ENCODE measurements at regions not wholly inside any gene's neighbourhood (a gene's known extent, or its start where the extent isn't known, plus 50 kb on each side); places are given as distances from the start of the nearest gene placed in this dataset.
"Not testable (repeated sequence)": the region's sequence is repeated elsewhere in the genome, so short reads cannot be mapped to it uniquely, and the experiment has no call there.

DNA sequence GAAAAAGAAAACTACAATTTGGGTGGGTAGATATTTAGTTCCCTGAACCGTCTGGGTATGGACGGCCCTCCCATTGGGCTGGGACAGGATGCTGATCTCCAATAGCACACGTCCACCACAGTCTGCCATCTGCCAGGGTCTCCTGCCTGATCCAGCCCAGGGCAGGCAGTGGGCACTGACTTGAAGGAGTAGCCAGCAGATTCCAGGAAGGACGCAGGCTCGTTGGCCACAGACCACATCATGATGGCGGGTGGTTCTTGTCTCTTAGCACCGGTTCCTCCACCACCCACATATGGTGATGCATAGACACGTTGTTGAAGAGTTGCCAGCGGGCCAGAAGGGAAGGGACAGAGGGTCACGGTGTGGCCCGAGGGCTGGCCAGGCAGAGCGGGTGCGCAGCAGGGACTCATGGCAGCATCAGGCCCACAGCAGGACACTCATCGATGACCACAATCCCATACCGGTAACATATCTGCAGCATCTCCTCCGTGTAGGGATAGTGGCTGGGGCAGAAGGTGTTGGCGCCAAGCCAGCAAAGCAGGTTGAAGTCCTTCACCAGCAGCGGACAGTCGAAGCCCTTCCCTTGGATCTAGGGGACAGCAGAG, 155.8 kb upstream of the FAM174A start:
- DNase-seq = not testable (repeated sequence)

DNA sequence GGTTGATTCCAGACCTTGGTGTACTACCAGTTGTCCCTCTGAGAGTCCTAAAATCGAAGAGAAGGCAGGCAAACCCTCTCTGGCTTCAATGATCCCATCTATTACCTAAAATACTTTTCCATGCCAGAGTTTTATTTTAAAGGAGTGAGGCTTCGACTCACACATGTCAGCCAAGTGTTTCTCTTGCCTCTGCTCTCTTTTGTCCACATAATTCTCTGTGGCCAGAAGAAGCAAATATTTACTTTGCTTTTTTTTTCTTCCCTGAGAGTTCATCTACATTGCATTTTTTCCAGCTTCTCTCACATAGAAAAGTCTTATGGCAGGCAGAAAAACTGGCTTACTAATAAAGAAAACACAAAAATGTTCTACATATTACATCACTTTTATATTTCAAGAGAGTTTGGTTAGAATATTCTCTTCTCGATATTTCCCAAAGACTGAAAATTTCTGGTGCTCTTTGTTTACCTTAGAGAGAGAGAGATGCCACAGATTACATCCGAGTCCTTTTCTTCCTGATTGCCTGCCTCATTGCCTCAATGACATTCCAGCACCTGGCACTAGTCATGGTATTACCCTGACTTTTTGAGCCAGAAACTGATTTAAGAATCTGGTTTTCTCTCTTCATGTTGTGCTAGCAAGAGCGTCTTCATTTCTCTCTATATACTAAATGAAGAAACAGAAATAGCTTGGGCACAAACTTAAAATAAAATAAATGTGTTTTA, 170.3 kb upstream of the FAM174A start:
- peak; percentile 1 for DNase-seq

DNA sequence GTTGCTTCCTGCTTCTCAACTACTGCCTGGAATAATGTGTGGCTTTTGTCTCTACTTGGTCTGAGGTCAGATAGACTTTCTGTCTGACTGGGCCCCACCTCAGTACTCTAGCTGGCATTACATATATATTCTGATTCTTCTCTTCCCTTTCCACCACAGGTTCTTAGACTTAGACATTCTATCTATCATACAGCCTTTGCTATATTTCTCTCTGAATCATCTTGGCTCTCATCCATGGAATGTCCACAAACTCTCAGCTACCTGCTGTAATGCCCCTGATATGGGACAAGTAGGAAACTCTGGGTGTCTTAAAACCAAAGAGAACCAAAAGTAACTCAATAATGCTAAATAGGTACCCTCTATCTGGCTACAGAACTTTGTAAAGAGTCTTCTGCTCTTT, 170.8 kb upstream of the FAM174A start:
- not testable (repeated sequence) for DNase-seq

DNA sequence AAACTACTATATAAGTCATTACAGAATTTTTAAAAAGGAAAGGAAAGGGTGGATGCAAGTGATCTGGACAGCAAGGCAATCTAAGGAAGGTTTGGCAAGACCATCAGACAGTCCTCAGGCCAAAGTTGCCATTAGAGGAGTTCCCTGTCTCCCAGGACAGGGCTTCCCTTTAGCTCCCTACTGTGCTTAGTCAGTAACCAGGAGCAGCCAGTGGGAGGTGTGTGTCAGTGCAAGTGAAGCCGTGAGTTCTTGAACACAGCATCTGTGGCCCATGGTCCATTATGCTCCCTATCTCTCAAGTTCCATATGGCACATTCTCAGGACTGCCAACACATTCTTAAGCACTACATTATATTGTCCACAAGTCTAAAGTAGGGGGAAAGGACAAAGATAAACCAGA, 175.2 kb upstream of the FAM174A start:
- DNase-seq = not testable (repeated sequence)

DNA sequence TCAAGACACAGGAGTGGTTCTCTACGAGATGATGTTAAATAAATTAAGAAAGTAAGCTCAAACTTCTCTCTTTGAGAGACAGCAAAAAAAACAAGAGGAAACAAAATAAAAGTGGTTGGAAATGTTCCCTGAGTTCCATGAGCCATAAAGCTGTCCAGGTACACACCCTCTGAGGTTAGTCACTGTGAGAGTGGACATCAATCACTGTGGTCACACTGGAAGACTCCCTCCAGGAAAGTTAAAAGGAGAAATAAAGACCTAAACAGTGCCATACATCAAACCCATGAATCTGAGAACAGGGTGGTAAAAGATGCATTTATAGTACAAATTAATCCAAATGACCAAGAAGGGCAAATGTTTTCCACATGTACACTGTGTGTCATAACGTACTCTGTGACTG, 188.9 kb upstream of the FAM174A start:
- not testable (repeated sequence) for DNase-seq

DNA sequence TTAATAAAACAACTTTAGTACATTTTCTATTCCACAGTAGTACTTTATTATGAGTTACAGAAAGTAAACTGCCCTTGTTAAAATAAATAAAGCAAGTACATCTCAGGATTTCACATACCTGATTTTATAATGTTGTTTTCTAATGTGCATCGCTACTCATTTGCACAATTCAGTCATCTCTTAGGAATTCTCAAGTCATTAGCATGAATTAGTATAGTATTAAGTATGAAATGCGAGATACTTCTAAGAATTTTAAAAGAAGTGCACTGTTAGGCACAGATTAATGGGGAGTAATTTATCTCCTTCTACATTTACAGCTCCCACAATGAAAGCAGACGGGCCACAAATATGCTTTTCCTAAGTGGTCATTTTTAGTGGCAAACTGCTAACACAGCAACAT, 193.7 kb upstream of the FAM174A start:
- DNase-seq = not testable (repeated sequence)

DNA sequence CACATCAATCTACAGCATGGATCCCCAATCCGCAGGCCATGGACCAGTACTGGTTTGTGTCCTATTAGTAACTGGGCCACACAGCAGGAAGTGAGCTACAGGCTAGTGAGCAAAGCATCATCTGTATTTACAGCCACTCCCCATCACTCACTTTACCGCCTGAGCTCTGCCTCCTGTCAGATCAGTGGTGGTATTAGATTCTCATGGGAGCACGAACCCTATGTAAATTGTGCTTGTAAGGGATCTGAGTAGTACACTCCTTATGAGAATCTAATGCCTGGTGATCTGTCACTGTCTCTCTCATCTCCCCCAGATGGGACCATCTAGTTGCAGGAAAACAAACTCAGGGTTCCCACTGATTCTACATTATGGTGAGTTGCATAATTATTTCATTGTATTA, 212.7 kb upstream of the FAM174A start:
- DNase-seq = no peak

DNA sequence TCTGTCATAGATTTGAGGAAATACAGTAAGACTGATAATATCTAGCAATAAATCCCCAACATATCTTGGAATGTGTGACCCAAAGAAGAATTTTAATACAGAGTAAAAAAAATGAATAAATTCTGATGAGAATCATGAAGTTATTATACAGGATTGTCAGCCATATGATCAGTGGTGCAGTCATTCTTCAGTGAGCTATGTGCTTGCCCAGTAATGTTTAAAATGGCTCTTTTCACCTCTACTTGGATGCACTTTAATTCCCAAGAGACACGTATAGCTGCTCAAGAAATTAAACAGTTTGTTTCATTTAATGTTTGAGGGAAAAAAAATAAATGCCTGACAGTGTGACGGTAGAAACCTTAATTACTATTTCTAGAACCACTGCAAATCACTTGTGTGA, 215.3 kb upstream of the FAM174A start:
- no peak for DNase-seq

DNA sequence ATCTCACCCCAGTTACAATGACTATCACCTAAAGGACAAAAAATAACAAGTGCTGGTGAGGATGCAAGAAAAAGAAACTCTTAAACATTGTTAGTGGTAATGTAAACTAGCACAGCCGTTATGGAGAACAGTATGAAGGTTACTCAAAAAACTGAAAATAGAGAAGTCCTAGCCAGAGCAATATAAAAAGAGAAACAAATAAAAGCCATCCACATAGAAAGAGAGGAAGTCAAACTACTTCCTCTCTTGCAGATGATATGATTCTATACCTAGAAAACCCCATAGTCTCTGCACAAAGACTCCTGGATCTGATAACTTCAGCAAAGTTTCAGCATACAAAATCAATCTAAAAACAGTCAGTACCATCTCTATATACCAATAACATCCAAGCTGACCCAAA, 221.5 kb upstream of the FAM174A start:
- no peak for DNase-seq

DNA sequence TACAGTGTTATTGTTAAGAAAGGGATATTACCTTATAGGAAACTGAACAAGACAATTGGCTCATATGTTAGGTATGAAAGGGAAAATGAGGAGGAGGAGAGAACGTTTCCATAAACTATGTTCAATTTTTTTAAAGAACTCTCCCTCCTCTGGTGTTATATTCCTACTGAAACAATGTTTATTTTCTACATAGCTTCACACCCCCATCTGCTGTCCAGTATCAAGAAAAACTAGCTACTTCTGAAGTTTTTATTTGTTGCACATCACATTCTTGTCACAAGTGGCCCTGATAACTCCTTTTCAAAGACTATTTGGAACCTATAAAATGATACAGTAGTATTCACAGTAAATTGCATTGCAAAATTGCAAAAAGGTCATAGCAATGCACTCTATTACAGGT, 223.4 kb upstream of the FAM174A start:
- DNase-seq = no peak

DNA sequence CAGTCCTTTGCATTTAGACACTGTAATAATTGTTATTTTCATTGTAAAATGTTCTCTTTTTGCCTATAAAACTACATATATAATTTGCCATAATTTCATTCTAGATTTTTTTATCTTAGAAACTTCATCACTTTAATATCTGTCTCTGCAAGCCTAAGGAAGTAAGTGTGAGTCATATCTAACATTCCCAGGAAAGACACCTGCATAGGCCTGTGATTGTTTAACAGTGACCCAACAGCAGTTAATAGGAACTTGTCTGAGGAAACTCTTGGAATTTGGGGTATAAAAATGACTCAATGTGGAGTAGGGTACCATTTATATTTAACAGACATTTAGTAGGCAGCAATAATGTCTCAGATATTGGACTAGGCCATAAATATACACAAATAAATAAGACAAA, 229.2 kb upstream of the FAM174A start:
- DNase-seq = no peak

DNA sequence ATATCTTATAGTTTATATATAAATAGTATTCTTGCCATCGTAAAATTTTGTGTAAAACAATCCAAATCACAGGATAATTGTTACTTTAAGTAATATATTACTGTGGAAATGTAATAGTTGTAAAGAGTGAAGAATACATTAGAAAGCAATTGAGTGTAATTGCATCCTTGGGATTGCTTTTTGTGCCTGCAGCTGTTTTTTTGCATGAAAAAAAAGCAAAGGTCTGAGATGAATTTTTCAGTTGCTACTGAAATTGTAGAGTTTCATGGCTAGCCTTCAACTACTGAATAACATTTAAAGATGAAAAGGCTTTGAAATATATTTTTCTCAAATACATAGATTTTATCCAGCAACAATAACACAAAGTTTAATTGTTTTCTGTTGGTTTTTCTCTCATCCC, 232.0 kb upstream of the FAM174A start:
- no peak for DNase-seq

DNA sequence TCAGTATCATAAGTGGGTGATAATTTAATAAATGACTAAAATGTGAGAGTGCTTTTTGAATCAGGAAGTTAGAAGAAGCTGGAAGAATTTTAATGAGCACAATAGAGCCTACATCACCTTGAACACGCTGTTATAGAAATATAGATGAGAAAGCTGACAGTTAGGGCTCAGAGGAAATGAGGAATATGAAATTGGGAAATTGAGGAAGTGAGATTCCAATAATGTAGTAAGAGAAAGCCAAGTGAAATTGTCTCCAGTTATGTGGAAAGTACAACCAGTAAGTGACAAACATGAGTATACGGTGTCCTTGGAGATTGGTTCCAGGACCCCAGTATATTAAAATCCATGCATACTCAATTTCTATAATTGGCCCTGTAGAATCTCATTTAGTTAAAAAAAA, 235.9 kb upstream of the FAM174A start:
- no peak for DNase-seq

DNA sequence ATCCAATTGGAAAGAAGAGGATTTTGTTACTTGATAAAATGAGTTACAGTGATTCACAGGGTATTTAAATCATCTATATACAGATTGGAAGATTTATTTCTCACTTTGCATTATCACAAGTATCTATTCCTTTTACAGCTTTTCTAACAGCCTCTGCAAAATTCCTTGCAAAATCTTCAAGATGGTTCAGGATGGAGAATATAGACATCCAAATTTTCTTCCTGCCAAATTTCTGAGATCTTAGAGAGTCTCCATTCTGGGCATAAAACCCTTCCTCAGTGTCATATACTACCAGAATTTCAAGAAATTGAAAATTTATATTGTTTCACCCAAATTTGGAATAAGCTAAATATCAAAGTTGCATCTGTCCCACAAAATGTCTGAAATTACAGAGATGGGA, 259.1 kb upstream of the FAM174A start:
- DNase-seq = no peak

DNA sequence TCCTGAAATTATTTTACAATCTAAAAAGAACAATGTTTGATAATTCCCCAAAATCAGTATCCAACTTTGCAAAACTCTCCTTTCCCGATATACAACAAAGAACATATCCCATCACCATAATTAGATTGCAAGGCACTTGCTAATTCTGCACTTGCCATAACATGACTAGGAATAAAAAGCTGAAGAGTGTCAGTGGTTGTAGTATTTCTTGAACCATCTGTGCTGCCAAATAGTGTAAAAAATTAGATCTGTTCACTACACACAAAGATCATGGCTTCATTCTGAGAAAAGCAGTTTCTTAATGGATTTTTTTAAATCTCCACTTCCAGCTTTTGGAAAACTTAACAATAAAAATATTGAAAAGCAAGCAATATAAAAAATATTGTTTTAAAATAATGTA, 259.5 kb upstream of the FAM174A start:
- DNase-seq = no peak

DNA sequence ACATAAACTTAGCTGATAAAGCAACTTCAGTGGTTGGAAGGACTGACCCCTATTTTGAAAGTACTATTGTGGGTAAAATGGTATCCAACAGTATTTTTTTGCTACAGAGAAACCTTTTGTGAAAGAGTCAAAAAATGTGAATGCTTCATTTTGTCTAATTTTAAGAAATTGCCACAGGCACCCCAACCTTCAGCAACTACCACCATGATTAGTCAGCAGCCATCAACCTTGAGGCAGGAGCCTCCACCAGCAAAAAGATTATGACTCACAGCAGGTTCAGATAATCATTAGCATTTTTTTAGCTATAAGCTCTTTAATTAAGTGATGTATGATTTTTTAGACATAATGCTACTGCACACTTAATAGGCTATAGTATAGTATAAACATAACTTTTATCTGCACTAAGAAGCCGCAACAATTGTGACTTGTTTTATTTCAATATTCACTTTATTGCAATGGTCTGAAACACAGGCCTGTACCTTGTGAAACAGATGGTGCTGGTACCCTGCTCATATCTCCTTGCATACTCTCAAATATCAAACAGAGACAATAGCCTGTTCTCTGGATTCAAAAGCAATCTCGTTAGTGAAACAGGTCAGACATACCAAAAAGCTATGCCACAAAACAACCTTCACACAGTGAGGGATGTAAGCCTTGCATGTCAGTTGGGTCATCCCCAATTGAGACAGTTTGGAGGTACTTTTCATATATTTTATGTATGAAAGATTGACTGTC, 261.2 kb upstream of the FAM174A start:
- DNase-seq = no peak

DNA sequence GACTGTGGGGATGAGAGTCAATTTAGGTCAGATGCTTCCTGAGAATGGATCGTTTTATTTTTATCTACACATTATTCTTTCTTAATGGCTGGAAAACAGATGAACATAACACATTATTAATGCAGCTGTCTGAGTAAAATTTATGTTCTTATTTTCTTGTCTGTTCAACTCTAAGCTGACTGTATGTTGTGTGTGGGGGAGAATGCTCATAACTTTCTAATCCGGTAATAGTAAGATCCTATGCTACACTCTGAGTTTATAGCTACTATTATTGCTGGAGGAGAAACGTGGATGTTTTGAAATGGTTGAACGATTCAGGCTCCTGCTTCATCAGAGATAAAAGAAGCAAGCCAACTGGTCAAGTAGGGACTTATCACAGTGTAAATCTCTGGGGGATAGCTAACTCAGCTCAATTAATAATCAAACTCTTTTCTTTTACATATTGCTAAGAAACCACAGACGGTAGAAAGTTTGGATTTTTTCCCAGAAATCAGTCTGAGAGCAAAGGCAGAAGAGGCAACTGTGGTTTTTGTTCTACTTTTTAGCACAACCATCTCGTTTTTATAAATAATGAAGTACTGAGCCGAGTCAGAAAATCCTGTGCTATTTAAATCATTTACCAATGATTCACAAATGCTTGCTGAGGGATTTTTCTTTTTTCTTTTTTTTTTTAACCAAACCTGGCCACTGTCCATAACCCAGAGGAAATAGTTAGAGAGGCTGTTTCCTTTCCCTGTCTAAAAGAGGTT, 265.0 kb upstream of the FAM174A start:
- DNase-seq = peak; percentile 45

DNA sequence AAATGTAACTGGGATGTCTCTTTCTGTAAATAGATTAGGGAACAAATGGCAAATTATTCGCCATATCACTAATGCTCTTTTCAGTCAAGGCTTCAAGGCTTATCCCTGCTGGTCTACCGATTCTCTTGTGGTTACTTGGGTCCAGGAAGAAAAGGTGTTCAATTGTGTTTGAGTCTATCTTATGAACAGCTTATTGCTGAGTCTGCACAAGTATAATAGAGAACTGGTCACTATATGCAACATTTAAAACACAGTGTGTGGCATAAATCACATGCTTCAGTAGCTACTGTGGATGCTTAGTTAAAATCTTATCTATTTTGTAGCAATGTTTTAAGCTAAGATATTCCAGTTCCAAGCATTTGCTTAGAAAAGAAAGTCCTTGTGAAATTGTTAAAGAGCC, 274.2 kb upstream of the FAM174A start:
- DNase-seq = no peak

DNA sequence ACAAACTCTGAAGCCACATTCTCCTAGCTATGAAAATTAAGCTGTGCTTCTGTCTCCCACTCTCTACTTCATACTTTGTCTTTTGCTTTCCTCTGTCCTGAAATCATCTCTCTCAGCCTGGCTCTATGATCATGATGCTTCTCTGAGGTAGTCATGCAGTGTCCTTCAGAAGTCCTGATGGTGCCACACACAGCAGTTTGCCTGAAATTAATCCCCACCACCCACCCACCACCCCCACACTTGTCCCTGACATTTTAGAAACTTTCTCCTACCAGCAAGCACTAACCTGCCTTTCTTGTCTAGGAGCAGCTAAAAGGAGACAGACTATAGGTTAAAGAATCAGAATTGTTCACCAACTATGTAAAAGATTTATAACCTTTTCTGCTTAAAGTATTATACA, 282.2 kb upstream of the FAM174A start:
- no peak for DNase-seq

DNA sequence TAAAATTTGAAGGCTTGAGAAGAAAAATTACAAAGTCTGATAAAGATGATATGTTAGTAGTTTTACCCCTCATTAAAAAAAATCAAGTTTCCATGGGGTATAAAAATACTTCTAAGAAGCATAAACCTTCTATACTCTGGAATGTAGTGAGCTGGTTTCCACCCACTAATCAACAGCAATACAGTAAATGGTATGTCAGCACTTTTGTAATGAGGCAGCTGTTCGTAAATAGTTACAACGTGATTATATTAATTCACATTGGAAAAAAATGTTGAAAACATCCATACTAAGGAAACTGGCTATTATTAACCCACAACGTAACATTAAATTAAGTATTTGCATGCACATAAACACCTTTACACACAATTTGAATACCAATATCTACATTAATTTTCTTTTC, 283.1 kb upstream of the FAM174A start:
- no peak for DNase-seq

DNA sequence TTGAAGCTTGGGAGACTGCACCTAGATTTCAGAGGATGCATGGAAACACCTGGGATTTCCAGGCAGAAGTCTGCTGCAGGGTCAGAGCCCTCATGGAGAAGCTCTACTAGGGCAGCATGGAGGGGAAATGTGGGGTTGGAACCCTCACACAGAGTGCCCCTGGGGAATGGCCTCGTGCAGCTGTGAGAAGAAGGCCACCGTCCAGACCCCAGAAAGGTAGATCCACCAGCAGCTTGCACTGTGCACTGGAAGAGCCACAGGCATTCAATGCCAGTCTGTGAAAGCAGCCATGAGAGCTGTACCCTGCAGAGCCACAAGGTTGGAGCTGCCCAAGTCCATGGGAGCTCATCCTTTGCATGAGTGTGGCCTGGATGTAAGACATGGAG, 285.3 kb upstream of the FAM174A start:
- no peak for DNase-seq

DNA sequence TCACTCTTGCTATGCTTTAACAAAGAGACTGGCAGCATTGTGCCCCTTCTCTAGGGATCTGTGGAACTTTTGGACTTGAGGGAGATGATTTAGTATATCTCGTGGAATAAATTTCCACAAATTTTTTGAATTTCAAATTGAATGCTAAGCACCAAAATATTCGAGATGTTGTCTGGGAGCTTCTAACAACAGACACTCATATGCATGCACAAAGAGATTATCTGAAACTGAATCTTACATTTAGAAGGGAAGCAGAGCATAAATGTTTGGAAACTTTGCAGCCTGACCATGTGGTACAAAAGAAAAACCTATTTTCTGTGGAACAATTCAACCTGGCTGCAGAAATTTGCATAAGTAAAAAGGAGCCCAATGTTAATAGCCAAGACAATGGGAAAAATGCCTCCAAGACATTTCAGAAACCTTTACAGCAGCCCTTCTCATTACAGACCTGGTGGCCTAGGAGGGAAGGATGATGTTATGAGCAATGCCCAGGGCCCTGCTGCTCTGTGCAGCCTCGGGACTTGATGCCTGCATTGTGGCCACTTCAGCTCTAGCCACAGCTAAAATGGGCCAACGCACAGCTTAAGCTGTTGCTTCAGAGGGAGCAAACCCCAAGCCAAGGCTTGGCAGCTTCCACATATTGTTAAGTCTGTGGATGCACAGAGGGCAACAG, 285.8 kb upstream of the FAM174A start:
- no peak for DNase-seq
